RWPE2 (cell line): ENCODE measurements at regions not wholly inside any gene's neighbourhood (a gene's known extent, or its start where the extent isn't known, plus 50 kb on each side); places are given as distances from the start of the nearest gene placed in this dataset.

Experiments
- ATAC-seq: fragments of 200-7000 bp; cut with Tn5 transposase; 3 replicates; pipeline ENCODE4 v1.9.1; 2021; ENCODE audit warnings: low read depth
- DNase-seq: peaks from one replicate; pipeline ENCODE4 v3.0.0-alpha.2; 2020; ENCODE audit warnings: low spot score
- H3K27ac ChIP-seq: fragments of 450-650 bp; 2 replicates; pipeline ENCODE4 v1.5.1; 2017; ENCODE audit warnings: mild to moderate bottlenecking; ENCODE audit not compliant: poor library complexity, severe bottlenecking
- H3K27me3 ChIP-seq: fragments of 250-450 bp; sonication (Bioruptor Pico); 2 replicates; pipeline ENCODE4 v1.5.1; 2021; ENCODE audit warnings: mild to moderate bottlenecking, moderate library complexity; ENCODE audit not compliant: insufficient read depth, poor library complexity, severe bottlenecking
- H3K36me3 ChIP-seq: fragments of 250-450 bp; sonication (Bioruptor Pico); 2 replicates; pipeline ENCODE4 v1.5.1; 2020; ENCODE audit warnings: low read depth, mild to moderate bottlenecking, moderate library complexity
- H3K4me1 ChIP-seq: fragments of 250-450 bp; sonication (Bioruptor Pico); 2 replicates; pipeline ENCODE4 v1.5.1; 2021; ENCODE audit warnings: mild to moderate bottlenecking, moderate library complexity; ENCODE audit not compliant: insufficient read depth, poor library complexity, severe bottlenecking
- H3K4me3 ChIP-seq: fragments of 250-450 bp; sonication (Bioruptor Pico); 2 replicates; pipeline ENCODE4 v1.5.1; 2021; ENCODE audit warnings: mild to moderate bottlenecking, moderate library complexity; ENCODE audit not compliant: severe bottlenecking
- H3K9me3 ChIP-seq: fragments of 250-450 bp; sonication (Bioruptor Pico); 2 replicates; pipeline ENCODE4 v1.5.1; 2021; ENCODE audit warnings: mild to moderate bottlenecking, moderate library complexity; ENCODE audit not compliant: severe bottlenecking
- CTCF ChIP-seq: fragments of 450-650 bp; IDR thresholded peaks from one replicate; pipeline ENCODE4 v1.5.1; 2017; ENCODE audit warnings: mild to moderate bottlenecking, moderate library complexity; ENCODE audit not compliant: poor library complexity, severe bottlenecking

- TF ChIP-seq CTCF = no peak
Observed at GRCh38 chr9:75599126-75599525, 291.3 kb upstream of the PCSK5 start.

GRCh38 chr9:75601280-75601679, 289.2 kb upstream of the PCSK5 start:
- peaks cover 22% of the 10 kb centered on the region for H3K27me3 ChIP-seq
- no peaks in the 10 kb centered on the region for H3K36me3 ChIP-seq
- H3K4me3 ChIP-seq = no peak overlapping the region
- TF ChIP-seq CTCF = no peak
- H3K4me1 ChIP-seq = no peaks in the 10 kb centered on the region
- DNase-seq = no peak
- no peaks in the 10 kb centered on the region for H3K9me3 ChIP-seq
- no peak for ATAC-seq
- no peak overlapping the region for H3K27ac ChIP-seq

More at GRCh38 chr9:75599126-75599525, 291.3 kb upstream of the PCSK5 start:
- no peak overlapping the region for H3K4me3 ChIP-seq
- DNase-seq (no peak), ATAC-seq (no peak)
- peaks cover 20% of the 10 kb centered on the region for H3K27me3 ChIP-seq
- H3K4me1 ChIP-seq = no peaks in the 10 kb centered on the region
- H3K36me3 ChIP-seq = no peaks in the 10 kb centered on the region
- no peak overlapping the region for H3K27ac ChIP-seq
- H3K9me3 ChIP-seq = no peaks in the 10 kb centered on the region

DNA sequence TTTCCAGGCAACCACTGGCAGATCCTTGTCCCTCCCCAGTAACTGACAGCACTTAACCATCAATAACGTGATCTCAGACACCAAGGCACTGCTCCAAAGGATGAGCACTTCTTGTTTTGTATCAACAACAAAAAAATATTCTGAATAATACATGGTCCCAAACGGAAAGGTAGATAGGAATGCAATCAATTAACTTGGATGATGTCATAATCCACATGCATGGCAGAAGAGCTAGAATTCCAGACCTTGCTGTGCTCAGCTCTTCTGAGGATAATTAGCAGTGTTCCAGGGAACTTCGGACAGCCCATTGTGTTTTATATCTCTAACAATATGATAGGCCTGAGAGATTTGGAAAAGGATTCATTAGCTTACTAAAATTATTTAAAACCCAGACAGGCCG, 288.4 kb upstream of the PCSK5 start:
- no peak overlapping the region for H3K27ac ChIP-seq
- H3K4me1 ChIP-seq = no peaks in the 10 kb centered on the region
- peaks cover 22% of the 10 kb centered on the region for H3K27me3 ChIP-seq
- no peak for DNase-seq
- H3K9me3 ChIP-seq = no peaks in the 10 kb centered on the region
- no peak for ATAC-seq
- no peak for TF ChIP-seq CTCF
- no peak overlapping the region for H3K4me3 ChIP-seq
- H3K36me3 ChIP-seq = no peaks in the 10 kb centered on the region

- Histone ChIP-seq H3K27ac (no peak overlapping the region), H3K9me3 (no peaks in the 10 kb centered on the region), H3K27me3 (peaks cover 26% of the 10 kb centered on the region), H3K4me3 (no peak overlapping the region), H3K4me1 (no peaks in the 10 kb centered on the region), H3K36me3 (no peaks in the 10 kb centered on the region)
- no peak for TF ChIP-seq CTCF
- ATAC-seq (no peak), DNase-seq (no peak)
Observed at GRCh38 chr9:75604661-75605060, 285.8 kb upstream of the PCSK5 start.

DNA sequence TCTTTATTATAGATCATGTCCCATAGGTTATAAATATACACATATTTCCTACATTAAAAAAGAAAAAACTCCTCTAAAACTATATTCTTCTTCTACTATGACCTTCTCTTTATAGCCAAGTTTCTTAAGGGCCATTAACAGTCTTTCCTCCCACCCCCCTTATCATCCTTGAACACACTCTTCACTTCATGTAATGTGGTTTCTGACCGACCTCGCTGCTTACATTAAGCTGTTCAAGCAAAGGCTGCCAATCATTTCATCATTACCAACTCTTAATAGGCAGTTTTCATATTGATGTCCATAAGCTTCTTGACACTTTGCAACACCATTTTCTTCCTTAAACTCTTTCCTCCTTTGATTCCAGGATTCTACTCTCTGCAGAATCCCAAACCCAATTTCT, 283.0 kb upstream of the PCSK5 start:
- no peak for ATAC-seq
- peaks cover 30% of the 10 kb centered on the region for H3K27me3 ChIP-seq
- no peaks in the 10 kb centered on the region for H3K4me1 ChIP-seq
- TF ChIP-seq CTCF = no peak
- H3K4me3 ChIP-seq = no peak overlapping the region
- H3K9me3 ChIP-seq = no peaks in the 10 kb centered on the region
- H3K36me3 ChIP-seq = no peaks in the 10 kb centered on the region
- DNase-seq = no peak
- H3K27ac ChIP-seq = no peak overlapping the region
